Uterus (tissue), 3 donors: ENCODE measurements at regions not wholly inside any gene's neighbourhood (a gene's known extent, or its start where the extent isn't known, plus 50 kb on each side); places are given as distances from the start of the nearest gene placed in this dataset.

Experiments used
- DNase-seq, 2 donors: peaks; one replicate each; pipeline ENCODE4 v3.0.0-alpha.2; 2019 to 2020
- H3K27ac ChIP-seq, 2 donors: fragments of 200-600 bp; sonication (generic); 1 replicate in 1 of 2; 2 replicates in 1 of 2; pipeline ENCODE4 v1.5.1; 2016 to 2018
- H3K27me3 ChIP-seq, 2 donors: fragments of 200-600 bp; sonication (generic); one replicate each; pipeline ENCODE4 v1.5.1; 2018 to 2019; ENCODE audit warnings: control low read depth in 1 of 2
- H3K36me3 ChIP-seq, 2 donors: fragments of 200-600 bp; sonication (generic); one replicate each; pipeline ENCODE4 v1.5.1; 2019; ENCODE audit warnings: control low read depth in 1 of 2
- H3K4me1 ChIP-seq, 2 donors: fragments of 200-600 bp; sonication (generic); one replicate each; pipeline ENCODE4 v1.5.1; 2018 to 2019; ENCODE audit warnings: control low read depth in 1 of 2
- H3K4me3 ChIP-seq, 2 donors: fragments of 200-600 bp; sonication (generic); 1 replicate in 1 of 2; 2 replicates in 1 of 2; pipeline ENCODE4 v1.5.1; 2018 to 2019; ENCODE audit warnings: mild to moderate bottlenecking in 1 of 2
- H3K9me3 ChIP-seq, 2 donors: fragments of 200-600 bp; sonication (generic); one replicate each; pipeline ENCODE4 v1.5.1; 2019; ENCODE audit warnings: control low read depth in 1 of 2
- CTCF ChIP-seq, 4 experiments: fragments of 200-600 bp in 2 of 4; fragments of 450-650 bp in 2 of 4; sonication (generic) in 2 of 4; IDR thresholded peaks; one replicate each; pipeline ENCODE4 v1.5.1; 2016 to 2019; ENCODE audit warnings: antibody characterized with exemption in 4 of 4, mild to moderate bottlenecking in 2 of 4, moderate library complexity in 1 of 4
- POLR2A ChIP-seq, 2 donors: fragments of 450-650 bp; IDR thresholded peaks; one replicate each; pipeline ENCODE4 v1.6.1; 2016; ENCODE audit warnings: antibody characterized with exemption in 2 of 2, mild to moderate bottlenecking in 1 of 2, moderate library complexity in 1 of 2
- intact Hi-C: fragments of 100-400 bp; cut with DNase I; formaldehyde crosslinking; loops from one replicate; pipeline ENCODE4 v1.15.1; 2023; ENCODE audit warnings: low total_unique reads
- donor health status: DM: yes; HTN: yes; CAD: no.

- no peaks in the 10 kb centered on the region for H3K9me3 ChIP-seq
- no peak for TF ChIP-seq POLR2A (IDR thresholded peaks at IDR 0.05)
- TF ChIP-seq CTCF (IDR thresholded peaks at IDR 0.05): no peak
Measured at GRCh38 chr1:5637171-5637570, 355.1 kb downstream of the NPHP4 start.

DNA sequence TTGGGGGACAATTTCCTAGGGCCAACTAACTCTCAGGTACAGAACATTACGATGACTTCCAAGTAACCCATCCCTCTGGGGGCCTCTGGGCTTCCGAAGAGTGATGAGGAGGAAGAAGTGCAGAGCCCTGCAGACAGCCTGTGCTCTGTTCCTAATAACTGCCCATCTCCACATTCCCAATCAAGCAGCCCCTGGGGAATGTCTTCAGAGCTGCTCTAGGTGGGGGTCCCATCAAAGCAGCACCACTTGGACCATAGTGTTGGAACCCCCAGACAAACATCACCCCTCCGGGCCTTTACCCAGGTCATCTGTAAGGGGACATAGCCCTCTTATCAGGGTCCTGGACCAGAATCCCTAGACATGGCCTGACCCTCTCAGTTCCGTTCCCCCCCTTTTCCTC, 357.3 kb downstream of the NPHP4 start:
- H3K9me3 ChIP-seq: no peaks in the 10 kb centered on the region

More at GRCh38 chr1:5637171-5637570, 355.1 kb downstream of the NPHP4 start:
- Histone ChIP-seq H3K4me1 (no peaks in the 10 kb centered on the region), H3K27me3 (no peaks in the 10 kb centered on the region), H3K27ac (no peak overlapping the region), H3K4me3 (no peak overlapping the region), H3K36me3 (no peaks in the 10 kb centered on the region)
- DNase-seq: no peak
- intact Hi-C loops: no loop called here

DNA sequence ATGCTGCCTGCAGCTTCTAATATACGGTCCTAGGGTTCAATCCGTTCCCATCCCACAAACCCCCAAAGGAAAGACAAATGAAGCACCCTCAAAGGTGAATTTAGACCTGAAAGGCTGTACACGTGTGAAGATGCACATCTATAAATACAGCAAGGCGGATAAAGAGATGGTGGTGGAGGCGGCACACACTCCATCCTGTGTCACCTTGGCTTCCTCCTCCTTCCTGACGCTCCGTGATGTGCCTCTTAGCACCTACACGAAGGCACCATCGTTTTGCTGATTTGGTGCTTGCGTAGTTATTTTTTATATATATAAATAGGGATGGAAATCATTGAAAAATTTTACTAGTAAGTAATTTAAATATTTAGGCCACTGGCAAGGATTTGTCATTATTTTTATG, 359.4 kb downstream of the NPHP4 start:
- no peak for DNase-seq
- intact Hi-C loops: no loop called here
- TF ChIP-seq POLR2A (IDR thresholded peaks at IDR 0.05) (no peak), CTCF (IDR thresholded peaks at IDR 0.05) (no peak)

More for the DNA sequence above, 357.3 kb downstream of the NPHP4 start:
- TF ChIP-seq CTCF (IDR thresholded peaks at IDR 0.05): no peak
- no peak for TF ChIP-seq POLR2A (IDR thresholded peaks at IDR 0.05)
- intact Hi-C loops: no loop called here
- no peak for DNase-seq
- H3K27ac ChIP-seq: no peak overlapping the region
- H3K4me1 ChIP-seq: no peaks in the 10 kb centered on the region
- H3K36me3 ChIP-seq: no peaks in the 10 kb centered on the region
- H3K27me3 ChIP-seq: no peaks in the 10 kb centered on the region
- no peak overlapping the region for H3K4me3 ChIP-seq

GRCh38 chr1:5632224-5632623, 360.0 kb downstream of the NPHP4 start:
- DNase-seq: no peak
- Histone ChIP-seq H3K27ac (no peak overlapping the region), H3K36me3 (no peaks in the 10 kb centered on the region), H3K27me3 (no peaks in the 10 kb centered on the region), H3K4me1 (no peaks in the 10 kb centered on the region), H3K4me3 (no peak overlapping the region), H3K9me3 (no peaks in the 10 kb centered on the region)
- intact Hi-C loops: no loop called here
- no peak for TF ChIP-seq CTCF (IDR thresholded peaks at IDR 0.05)

More for the DNA sequence above, 359.4 kb downstream of the NPHP4 start:
- no peak overlapping the region for H3K27ac ChIP-seq
- no peaks in the 10 kb centered on the region for H3K9me3 ChIP-seq
- H3K36me3 ChIP-seq: no peaks in the 10 kb centered on the region
- no peak overlapping the region for H3K4me3 ChIP-seq
- H3K4me1 ChIP-seq: no peaks in the 10 kb centered on the region
- H3K27me3 ChIP-seq: no peaks in the 10 kb centered on the region

DNA sequence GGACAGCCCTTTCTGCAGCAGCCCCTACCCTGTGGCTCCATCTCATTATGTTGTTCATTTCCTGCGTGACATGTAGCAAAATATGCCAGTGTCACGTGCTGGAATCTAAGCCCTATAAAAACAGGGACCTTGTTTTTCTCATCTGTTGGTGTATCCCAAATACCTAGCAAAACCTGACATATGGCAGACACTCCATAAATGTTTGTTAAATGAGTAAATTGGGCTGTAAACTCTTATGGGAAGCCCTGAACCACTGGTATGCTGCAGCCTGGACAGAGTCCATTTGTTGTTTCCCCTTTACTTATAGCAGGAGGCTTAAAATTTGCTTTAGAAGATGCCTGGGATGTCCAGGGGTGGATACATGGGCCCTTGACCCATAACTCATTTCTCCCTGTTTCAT, 363.8 kb downstream of the NPHP4 start:
- intact Hi-C loops: no loop called here
- Histone ChIP-seq H3K27me3 (no peaks in the 10 kb centered on the region), H3K4me1 (no peaks in the 10 kb centered on the region), H3K27ac (no peak overlapping the region), H3K4me3 (no peak overlapping the region), H3K36me3 (no peaks in the 10 kb centered on the region), H3K9me3 (no peaks in the 10 kb centered on the region)
- DNase-seq: no peak
- TF ChIP-seq POLR2A (IDR thresholded peaks at IDR 0.05) (no peak), CTCF (IDR thresholded peaks at IDR 0.05) (no peak)
